ENCODE measurements at regions not wholly inside any gene's neighbourhood (a gene's known extent, or its start where the extent isn't known, plus 50 kb on each side); places are given as distances from the start of the nearest gene placed in this dataset.
"Not testable (repeated sequence)": the region's sequence is repeated elsewhere in the genome, so short reads cannot be mapped to it uniquely, and the experiment has no call there.

GRCh38 chr4:84218031-84218430 is 281.1 kb downstream of the NKX6-1 start:
- DNase-seq, result no peak

GRCh38 chr4:84215217-84215616 is 283.9 kb downstream of the NKX6-1 start:
- DNase-seq, result no peak

GRCh38 chr4:84206226-84206625 is 292.9 kb downstream of the NKX6-1 start:
- DNase-seq, result not testable (repeated sequence)

- no peak for DNase-seq
Measured at GRCh38 chr4:84189144-84189543, 309.9 kb downstream of the NKX6-1 start.

- no peak for DNase-seq
Measured at GRCh38 chr4:84179409-84179808, 319.7 kb downstream of the NKX6-1 start.

GRCh38 chr4:84177831-84178542 is 321.1 kb downstream of the NKX6-1 start:
- no peak for DNase-seq

GRCh38 chr4:84176016-84176415 is 323.1 kb downstream of the NKX6-1 start:
- no peak for DNase-seq

GRCh38 chr4:84171871-84172270 is 327.2 kb downstream of the NKX6-1 start:
- DNase-seq, result no peak

GRCh38 chr4:84167564-84167963 is 331.5 kb downstream of the NKX6-1 start:
- no peak for DNase-seq

- no peak for DNase-seq
Measured at GRCh38 chr4:84167093-84167492, 332.0 kb downstream of the NKX6-1 start.

- DNase-seq, result no peak
Measured at GRCh38 chr4:84166486-84166885, 332.6 kb downstream of the NKX6-1 start.

- DNase-seq, result no peak
Measured at GRCh38 chr4:84164201-84164600, 334.9 kb downstream of the NKX6-1 start.

- DNase-seq, result no peak
Measured at GRCh38 chr4:84159762-84160161, 339.3 kb downstream of the NKX6-1 start.

- DNase-seq, result no peak
Measured at GRCh38 chr4:84158670-84159069, 340.4 kb downstream of the NKX6-1 start.

- DNase-seq, result no peak
Measured at GRCh38 chr4:84151574-84151973, 347.5 kb downstream of the NKX6-1 start.

GRCh38 chr4:84150177-84150576 is 348.9 kb downstream of the NKX6-1 start:
- no peak for DNase-seq

GRCh38 chr4:84147831-84148230 is 351.3 kb downstream of the NKX6-1 start:
- no peak for DNase-seq

GRCh38 chr4:84146300-84146959 is 352.7 kb downstream of the NKX6-1 start:
- no peak for DNase-seq

GRCh38 chr4:84145176-84145575 is 353.9 kb downstream of the NKX6-1 start:
- DNase-seq, result no peak

- DNase-seq, result not testable (repeated sequence)
Measured at GRCh38 chr4:84126911-84127310, 372.2 kb downstream of the NKX6-1 start.

- no peak for DNase-seq
Measured at GRCh38 chr4:84126061-84126787, 372.9 kb downstream of the NKX6-1 start.

- DNase-seq, result no peak
Measured at GRCh38 chr4:84110040-84110439, 389.1 kb downstream of the NKX6-1 start.

- DNase-seq, result not testable (repeated sequence)
Measured at GRCh38 chr4:84101653-84102625, 397.2 kb downstream of the NKX6-1 start.

Data from right forelimb (tissue), 1 donor.